Gastroesophageal sphincter (tissue), 4 donors: ENCODE measurements at regions not wholly inside any gene's neighbourhood (a gene's known extent, or its start where the extent isn't known, plus 50 kb on each side); places are given as distances from the start of the nearest gene placed in this dataset.

Experiments
- ATAC-seq: fragments of 150-250 bp; one replicate; pipeline ENCODE4 v1.9.1; 2016; ENCODE audit warnings: mild to moderate bottlenecking, moderate library complexity
- H3K27ac ChIP-seq, 4 donors: fragments of 200-600 bp; sonication (generic) in 3 of 4; 1 replicate in 3 of 4; 2 replicates in 1 of 4; pipeline ENCODE4 v1.5.1; 2016 to 2019
- H3K27me3 ChIP-seq: fragments of 200-600 bp; sonication (generic); one replicate; pipeline ENCODE4 v1.5.1; 2019
- H3K36me3 ChIP-seq, 2 donors: fragments of 200-600 bp; sonication (generic); one replicate each; pipeline ENCODE4 v1.5.1; 2019; ENCODE audit warnings: control low read depth in 1 of 2
- H3K4me1 ChIP-seq, 3 donors: fragments of 200-600 bp; sonication (generic); 1 replicate in 2 of 3; 2 replicates in 1 of 3; pipeline ENCODE4 v1.5.1; 2016 to 2019; ENCODE audit warnings: control low read depth in 2 of 3
- H3K4me3 ChIP-seq, 2 donors: fragments of 200-600 bp; sonication (generic); one replicate each; pipeline ENCODE4 v1.5.1; 2019; ENCODE audit warnings: mild to moderate bottlenecking in 1 of 2, moderate library complexity in 1 of 2
- H3K9me3 ChIP-seq, 3 donors: fragments of 200-600 bp; sonication (generic); one replicate each; pipeline ENCODE4 v1.5.1; 2017 to 2019; ENCODE audit warnings: control low read depth in 2 of 3
- CTCF ChIP-seq, 4 experiments: fragments of 200-600 bp in 2 of 4; fragments of 450-650 bp in 2 of 4; sonication (generic) in 1 of 4; IDR thresholded peaks; one replicate each; pipeline ENCODE4 v1.5.1; 2017 to 2019; ENCODE audit warnings: antibody characterized with exemption in 4 of 4, mild to moderate bottlenecking in 2 of 4, moderate library complexity in 2 of 4
- EP300 ChIP-seq: sonication (generic); formaldehyde crosslinking; IDR thresholded peaks from one replicate; pipeline ENCODE4 v1.6.1; 2017; ENCODE audit warnings: antibody characterized with exemption, mild to moderate bottlenecking
- POLR2A ChIP-seq, 2 donors: fragments of 450-650 bp; IDR thresholded peaks; one replicate each; pipeline ENCODE4 v1.6.1; 2017; ENCODE audit warnings: antibody characterized with exemption in 2 of 2, mild to moderate bottlenecking in 2 of 2, moderate library complexity in 1 of 2
- POLR2AphosphoS5 ChIP-seq: sonication (generic); formaldehyde crosslinking; IDR thresholded peaks from one replicate; pipeline ENCODE4 v1.6.1; 2017; ENCODE audit warnings: antibody characterized with exemption
- WGBS, 2 donors: methylation state at CpG; one replicate each; pipeline ENCODE4 v1.1.5; 2018; ENCODE audit warnings: low coverage in 1 of 2; 5-methylcytosine and 5-hydroxymethylcytosine counted together

GRCh38 chr1:5543235-5543634, 449.0 kb downstream of the NPHP4 start:
- WGBS, 2 donors, result 15 to 63% methylated on average over 5 of the region's 5 CpGs

DNA sequence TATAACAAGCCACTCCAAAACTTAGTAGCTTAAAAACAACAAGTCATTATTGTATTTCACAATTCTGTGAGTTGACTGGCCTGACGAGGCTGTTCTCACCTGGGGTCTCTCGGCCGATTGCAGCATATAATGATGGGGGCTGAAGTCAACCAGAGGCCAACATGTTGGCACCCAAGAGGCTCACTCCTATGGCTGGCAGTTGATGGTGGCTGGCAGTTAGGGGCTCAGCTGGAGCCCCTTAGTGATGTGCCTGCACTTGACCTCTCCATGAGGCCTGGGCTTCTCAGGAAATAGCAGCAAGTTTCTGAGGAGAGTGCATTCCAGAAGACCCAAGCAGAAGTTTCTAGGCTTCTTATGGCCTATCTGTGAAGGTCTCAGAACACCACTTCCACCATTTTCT, 459.4 kb downstream of the NPHP4 start:
- no peak overlapping the region for H3K27ac ChIP-seq

More at GRCh38 chr1:5543235-5543634, 449.0 kb downstream of the NPHP4 start:
- Histone ChIP-seq H3K9me3 (peaks cover 0 to 20% (median 0%) of the 10 kb centered on the region in 3 donors), H3K27me3 (peaks cover 39% of the 10 kb centered on the region), H3K4me3 (no peak overlapping the region), H3K36me3 (no peaks in the 10 kb centered on the region), H3K4me1 (no peaks in the 10 kb centered on the region), H3K27ac (no peak overlapping the region)
- TF ChIP-seq POLR2AphosphoS5 (no peak), CTCF (IDR thresholded peaks at IDR 0.05) (no peak), POLR2A (IDR thresholded peaks at IDR 0.05) (no peak), EP300 (no peak)
- no peak for ATAC-seq

GRCh38 chr1:5526822-5527551, 465.2 kb downstream of the NPHP4 start:
- H3K9me3 ChIP-seq, result peaks cover 0 to 27% (median 0%) of the 10 kb centered on the region in 3 donors
- no peak overlapping the region for H3K4me3 ChIP-seq
- H3K27ac ChIP-seq, result no peak overlapping the region
- no peaks in the 10 kb centered on the region for H3K4me1 ChIP-seq
- no peak for TF ChIP-seq POLR2A (IDR thresholded peaks at IDR 0.05)
- no peak for TF ChIP-seq POLR2AphosphoS5
- no peak for TF ChIP-seq EP300
- TF ChIP-seq CTCF (IDR thresholded peaks at IDR 0.05), result no peak
- H3K27me3 ChIP-seq, result peaks cover 62% of the 10 kb centered on the region
- no peak for ATAC-seq
- WGBS, 2 donors, result 60 to 72% methylated on average over 5 to 15 of the region's 19 CpGs
- no peaks in the 10 kb centered on the region for H3K36me3 ChIP-seq

More for the DNA sequence above, 459.4 kb downstream of the NPHP4 start:
- peaks cover 32% of the 10 kb centered on the region for H3K27me3 ChIP-seq
- ATAC-seq, result no peak
- WGBS, 2 donors, result 100% methylated on average over 1 of the region's 3 CpGs; no CpG with 5 or more reads in 1 of the 2 donors
- no peak overlapping the region for H3K4me3 ChIP-seq
- TF ChIP-seq POLR2A (IDR thresholded peaks at IDR 0.05) (no peak), POLR2AphosphoS5 (no peak), EP300 (no peak), CTCF (IDR thresholded peaks at IDR 0.05) (no peak)
- no peaks in the 10 kb centered on the region for H3K4me1 ChIP-seq
- peaks cover 0 to 20% (median 0%) of the 10 kb centered on the region in 3 donors for H3K9me3 ChIP-seq
- H3K36me3 ChIP-seq, result no peaks in the 10 kb centered on the region

GRCh38 chr1:5526385-5526750, 465.9 kb downstream of the NPHP4 start:
- no peak overlapping the region for H3K4me3 ChIP-seq
- peaks cover 0 to 27% (median 0%) of the 10 kb centered on the region in 3 donors for H3K9me3 ChIP-seq
- no peaks in the 10 kb centered on the region for H3K36me3 ChIP-seq
- 20% methylated on average over 1 of the region's 8 CpGs for WGBS, 2 donors
- ATAC-seq, result no peak
- TF ChIP-seq EP300, result no peak
- peaks cover 64% of the 10 kb centered on the region for H3K27me3 ChIP-seq
- no peak overlapping the region for H3K27ac ChIP-seq
- H3K4me1 ChIP-seq, result no peaks in the 10 kb centered on the region

DNA sequence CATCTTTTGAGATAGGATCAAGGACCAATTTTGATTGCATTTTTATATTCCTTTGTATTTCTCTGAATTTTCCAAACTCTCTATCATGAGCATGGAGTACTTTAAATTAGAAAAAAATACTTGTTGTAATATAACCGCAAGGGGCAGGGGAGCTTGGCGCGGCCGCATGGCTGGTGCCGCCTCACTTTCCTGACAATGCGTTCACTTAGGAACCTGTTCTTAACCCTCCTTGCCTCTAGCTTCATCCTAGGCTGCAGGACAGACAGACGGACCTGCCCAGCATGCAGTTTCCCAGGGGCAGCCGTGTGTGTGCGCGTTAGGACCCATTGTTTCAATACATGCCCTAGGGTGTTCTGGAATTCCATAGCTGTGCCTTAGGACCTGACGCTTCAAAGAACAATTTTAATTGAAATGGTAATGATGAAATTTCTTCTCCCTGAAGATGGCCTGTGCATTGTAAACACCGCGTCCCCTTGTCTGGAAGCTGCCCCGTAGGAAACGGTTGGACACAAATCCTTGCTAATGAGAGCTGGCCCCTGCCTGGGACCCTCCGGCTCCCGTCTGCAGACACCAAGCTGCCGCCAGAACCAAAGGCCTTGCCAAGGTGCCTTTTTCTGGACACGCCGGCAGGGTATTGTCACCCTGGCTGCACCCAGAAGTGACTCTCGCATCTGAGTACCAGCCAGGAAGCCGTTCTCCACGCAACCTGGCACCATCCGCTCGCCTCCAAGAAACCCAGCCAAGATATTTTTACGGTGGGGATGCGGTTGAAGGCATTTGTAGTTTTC, 466.4 kb downstream of the NPHP4 start:
- Histone ChIP-seq H3K4me3 (no peak overlapping the region), H3K9me3 (peaks cover 0 to 27% (median 0%) of the 10 kb centered on the region in 3 donors), H3K27me3 (peaks cover 64% of the 10 kb centered on the region), H3K27ac (no peak overlapping the region), H3K36me3 (no peaks in the 10 kb centered on the region), H3K4me1 (no peaks in the 10 kb centered on the region)
- ATAC-seq, result no peak
- no peak for TF ChIP-seq POLR2AphosphoS5
- no peak for TF ChIP-seq CTCF (IDR thresholded peaks at IDR 0.05)
- TF ChIP-seq POLR2A (IDR thresholded peaks at IDR 0.05), result no peak
- no peak for TF ChIP-seq EP300
- WGBS, 2 donors, result 72 to 86% methylated on average over 11 to 17 of the region's 27 CpGs
